SK-N-SH treated with all-trans-retinoic acid at 6 μM for 48 hours (cell line): ENCODE measurements at regions not wholly inside any gene's neighbourhood (a gene's known extent, or its start where the extent isn't known, plus 50 kb on each side); places are given as distances from the start of the nearest gene placed in this dataset.

Experiments
- ARNTL ChIP-seq: fragments of 450-650 bp; formaldehyde crosslinking; IDR thresholded peaks from 2 replicates; pipeline ENCODE4 v1.5.0; 2020; ENCODE audit warnings: low read depth, mild to moderate bottlenecking, moderate library complexity, borderline replicate concordance
- GLIS3 ChIP-seq: fragments of 250-450 bp; sonication (Bioruptor Pico); IDR thresholded peaks from 2 replicates; pipeline ENCODE4 v1.5.0; 2020; ENCODE audit warnings: mild to moderate bottlenecking, moderate library complexity
- OSR1 ChIP-seq: fragments of 250-450 bp; sonication (Bioruptor Pico); IDR thresholded peaks from 2 replicates; pipeline ENCODE4 v1.8.0; 2022; ENCODE audit warnings: moderate library complexity, mild to moderate bottlenecking, inconsistent platforms
- RARB ChIP-seq: fragments of 250-450 bp; sonication (Bioruptor Pico); IDR thresholded peaks from 2 replicates; pipeline ENCODE4 v1.8.0; 2021; ENCODE audit warnings: mild to moderate bottlenecking, moderate library complexity
- SNAI2 ChIP-seq: fragments of 250-450 bp; sonication (Bioruptor Pico); IDR thresholded peaks from 2 replicates; pipeline ENCODE4 v1.5.0; 2020; ENCODE audit warnings: mild to moderate bottlenecking, moderate library complexity
- ZFP30 ChIP-seq: fragments of 450-650 bp; formaldehyde crosslinking; IDR thresholded peaks from 2 replicates; pipeline ENCODE4 v1.5.0; 2022; ENCODE audit warnings: mild to moderate bottlenecking, moderate library complexity
- ZNF565 ChIP-seq: fragments of 450-650 bp; formaldehyde crosslinking; conservative IDR thresholded peaks from 2 replicates; pipeline ENCODE4 v1.5.0; 2020; ENCODE audit warnings: low read depth, mild to moderate bottlenecking, moderate library complexity
- ZNF70 ChIP-seq: fragments of 450-650 bp; formaldehyde crosslinking; IDR thresholded peaks from 2 replicates; pipeline ENCODE4 v1.5.0; 2020; ENCODE audit warnings: mild to moderate bottlenecking, moderate library complexity
- TF ChIP-seq, protein P1 (sequence below): fragments of 250-450 bp; sonication (Bioruptor Pico); IDR thresholded peaks from 2 replicates; pipeline ENCODE4 v1.5.1; 2020; ENCODE audit warnings: low read depth, mild to moderate bottlenecking, moderate library complexity
- TF ChIP-seq, protein P2 (sequence below): fragments of 250-450 bp; sonication (Bioruptor Pico); IDR thresholded peaks from 2 replicates; pipeline ENCODE4 v1.8.0; 2020; ENCODE audit warnings: mild to moderate bottlenecking, moderate library complexity, borderline replicate concordance
- TF ChIP-seq, protein P3 (sequence below): fragments of 250-450 bp; sonication (Bioruptor Pico); IDR thresholded peaks from 2 replicates; pipeline ENCODE4 v1.5.1; 2021; ENCODE audit warnings: mild to moderate bottlenecking, moderate library complexity

DNA sequence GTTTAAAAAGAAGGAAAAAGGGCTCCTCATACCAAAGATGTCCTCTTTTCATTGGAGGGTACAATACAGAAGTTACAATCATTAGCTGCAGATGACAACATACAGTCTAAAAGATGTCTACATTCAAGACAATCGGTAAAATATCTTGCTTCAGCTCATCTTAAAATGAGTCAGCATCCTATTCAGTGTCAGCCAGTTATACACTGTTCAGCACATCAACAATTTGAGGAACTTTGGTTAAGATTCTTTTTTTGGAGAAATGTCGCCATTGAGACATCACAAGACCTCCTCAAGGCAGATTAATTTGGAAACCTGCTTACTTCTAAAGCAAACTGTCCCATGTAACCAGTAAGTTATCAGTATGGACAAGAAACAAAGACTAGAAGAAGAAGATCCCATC is 100.7 kb upstream of the SLC38A4 start:
- TF ChIP-seq ARNTL (CRISPR knock-in tag): no peak
- TF ChIP-seq OSR1 (CRISPR knock-in tag): no peak
- TF ChIP-seq SNAI2 (CRISPR knock-in tag): no peak
- no peak for TF ChIP-seq ZNF70 (CRISPR knock-in tag)
- TF ChIP-seq, protein P1, sequence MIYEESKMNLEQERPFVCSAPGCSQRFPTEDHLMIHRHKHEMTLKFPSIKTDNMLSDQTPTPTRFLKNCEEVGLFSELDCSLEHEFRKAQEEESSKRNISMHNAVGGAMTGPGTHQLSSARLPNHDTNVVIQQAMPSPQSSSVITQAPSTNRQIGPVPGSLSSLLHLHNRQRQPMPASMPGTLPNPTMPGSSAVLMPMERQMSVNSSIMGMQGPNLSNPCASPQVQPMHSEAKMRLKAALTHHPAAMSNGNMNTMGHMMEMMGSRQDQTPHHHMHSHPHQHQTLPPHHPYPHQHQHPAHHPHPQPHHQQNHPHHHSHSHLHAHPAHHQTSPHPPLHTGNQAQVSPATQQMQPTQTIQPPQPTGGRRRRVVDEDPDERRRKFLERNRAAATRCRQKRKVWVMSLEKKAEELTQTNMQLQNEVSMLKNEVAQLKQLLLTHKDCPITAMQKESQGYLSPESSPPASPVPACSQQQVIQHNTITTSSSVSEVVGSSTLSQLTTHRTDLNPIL (CRISPR knock-in tag): no peak
- TF ChIP-seq ZNF565: no peak
- TF ChIP-seq, protein P2, sequence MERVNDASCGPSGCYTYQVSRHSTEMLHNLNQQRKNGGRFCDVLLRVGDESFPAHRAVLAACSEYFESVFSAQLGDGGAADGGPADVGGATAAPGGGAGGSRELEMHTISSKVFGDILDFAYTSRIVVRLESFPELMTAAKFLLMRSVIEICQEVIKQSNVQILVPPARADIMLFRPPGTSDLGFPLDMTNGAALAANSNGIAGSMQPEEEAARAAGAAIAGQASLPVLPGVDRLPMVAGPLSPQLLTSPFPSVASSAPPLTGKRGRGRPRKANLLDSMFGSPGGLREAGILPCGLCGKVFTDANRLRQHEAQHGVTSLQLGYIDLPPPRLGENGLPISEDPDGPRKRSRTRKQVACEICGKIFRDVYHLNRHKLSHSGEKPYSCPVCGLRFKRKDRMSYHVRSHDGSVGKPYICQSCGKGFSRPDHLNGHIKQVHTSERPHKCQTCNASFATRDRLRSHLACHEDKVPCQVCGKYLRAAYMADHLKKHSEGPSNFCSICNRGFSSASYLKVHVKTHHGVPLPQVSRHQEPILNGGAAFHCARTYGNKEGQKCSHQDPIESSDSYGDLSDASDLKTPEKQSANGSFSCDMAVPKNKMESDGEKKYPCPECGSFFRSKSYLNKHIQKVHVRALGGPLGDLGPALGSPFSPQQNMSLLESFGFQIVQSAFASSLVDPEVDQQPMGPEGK (CRISPR knock-in tag): no peak
- no peak for TF ChIP-seq GLIS3 (CRISPR knock-in tag)
- no peak for TF ChIP-seq RARB (CRISPR knock-in tag)
- TF ChIP-seq ZFP30: no peak
- TF ChIP-seq, protein P3, sequence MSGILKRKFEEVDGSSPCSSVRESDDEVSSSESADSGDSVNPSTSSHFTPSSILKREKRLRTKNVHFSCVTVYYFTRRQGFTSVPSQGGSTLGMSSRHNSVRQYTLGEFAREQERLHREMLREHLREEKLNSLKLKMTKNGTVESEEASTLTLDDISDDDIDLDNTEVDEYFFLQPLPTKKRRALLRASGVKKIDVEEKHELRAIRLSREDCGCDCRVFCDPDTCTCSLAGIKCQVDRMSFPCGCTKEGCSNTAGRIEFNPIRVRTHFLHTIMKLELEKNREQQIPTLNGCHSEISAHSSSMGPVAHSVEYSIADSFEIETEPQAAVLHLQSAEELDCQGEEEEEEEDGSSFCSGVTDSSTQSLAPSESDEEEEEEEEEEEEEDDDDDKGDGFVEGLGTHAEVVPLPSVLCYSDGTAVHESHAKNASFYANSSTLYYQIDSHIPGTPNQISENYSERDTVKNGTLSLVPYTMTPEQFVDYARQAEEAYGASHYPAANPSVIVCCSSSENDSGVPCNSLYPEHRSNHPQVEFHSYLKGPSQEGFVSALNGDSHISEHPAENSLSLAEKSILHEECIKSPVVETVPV (CRISPR knock-in tag): no peak
